ENCODE measurements at regions not wholly inside any gene's neighbourhood (a gene's known extent, or its start where the extent isn't known, plus 50 kb on each side); places are given as distances from the start of the nearest gene placed in this dataset.

DNA sequence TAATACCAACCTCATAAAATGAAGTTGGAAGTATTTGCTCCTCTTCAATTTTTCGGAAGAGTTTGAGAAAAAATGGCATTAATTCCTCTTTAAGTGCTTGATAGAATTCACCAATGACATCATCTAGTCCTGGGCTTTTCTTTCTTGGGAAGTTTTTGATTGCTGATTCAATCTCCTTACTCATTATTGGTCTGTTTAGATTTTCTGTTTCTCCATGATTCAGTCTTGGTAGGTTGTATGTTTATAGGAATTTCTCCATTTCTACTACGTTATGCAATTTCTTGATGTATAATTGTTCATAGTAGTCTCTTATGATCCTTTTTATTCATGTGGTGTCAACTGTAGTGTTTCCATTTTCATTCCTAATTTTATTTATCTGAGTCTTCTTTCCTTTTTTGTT, 141.5 kb upstream of the PRNP start:
- TF ChIP-seq, protein P1, sequence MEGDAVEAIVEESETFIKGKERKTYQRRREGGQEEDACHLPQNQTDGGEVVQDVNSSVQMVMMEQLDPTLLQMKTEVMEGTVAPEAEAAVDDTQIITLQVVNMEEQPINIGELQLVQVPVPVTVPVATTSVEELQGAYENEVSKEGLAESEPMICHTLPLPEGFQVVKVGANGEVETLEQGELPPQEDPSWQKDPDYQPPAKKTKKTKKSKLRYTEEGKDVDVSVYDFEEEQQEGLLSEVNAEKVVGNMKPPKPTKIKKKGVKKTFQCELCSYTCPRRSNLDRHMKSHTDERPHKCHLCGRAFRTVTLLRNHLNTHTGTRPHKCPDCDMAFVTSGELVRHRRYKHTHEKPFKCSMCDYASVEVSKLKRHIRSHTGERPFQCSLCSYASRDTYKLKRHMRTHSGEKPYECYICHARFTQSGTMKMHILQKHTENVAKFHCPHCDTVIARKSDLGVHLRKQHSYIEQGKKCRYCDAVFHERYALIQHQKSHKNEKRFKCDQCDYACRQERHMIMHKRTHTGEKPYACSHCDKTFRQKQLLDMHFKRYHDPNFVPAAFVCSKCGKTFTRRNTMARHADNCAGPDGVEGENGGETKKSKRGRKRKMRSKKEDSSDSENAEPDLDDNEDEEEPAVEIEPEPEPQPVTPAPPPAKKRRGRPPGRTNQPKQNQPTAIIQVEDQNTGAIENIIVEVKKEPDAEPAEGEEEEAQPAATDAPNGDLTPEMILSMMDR (conservative IDR thresholded peaks at IDR 0.05; ENCODE audit: low read depth, low read length) = no peak
- peak; percentile 47 for DNase-seq (ENCODE audit: low read depth)
- no peak overlapping the region for H3K4me3 ChIP-seq (ENCODE audit: low read depth, low read length)

DNA sequence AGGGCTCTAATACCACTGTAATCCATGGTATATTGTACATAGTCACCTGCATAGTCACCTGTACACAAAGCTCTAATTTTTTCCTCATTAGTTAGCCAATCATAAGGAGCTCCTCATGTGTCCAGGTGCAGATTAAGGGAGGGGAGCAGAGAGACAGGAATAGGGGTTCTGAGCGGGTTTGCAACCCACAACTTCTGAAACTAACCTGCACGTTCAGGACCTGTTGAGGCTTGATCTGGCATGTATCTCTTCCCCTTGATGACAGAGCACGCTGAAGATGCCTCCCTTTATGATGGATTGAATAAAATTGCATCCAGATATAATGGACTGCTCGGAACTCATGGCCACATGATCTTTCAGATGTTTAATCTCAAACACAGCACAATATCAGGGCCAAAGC, 144.0 kb upstream of the PRNP start:
- no peak for DNase-seq (ENCODE audit: low read depth)
- TF ChIP-seq, protein P1 (conservative IDR thresholded peaks at IDR 0.05; ENCODE audit: low read depth, low read length) = no peak
- H3K4me3 ChIP-seq (ENCODE audit: low read depth, low read length) = no peak overlapping the region

- DNase-seq (ENCODE audit: low read depth) = no peak
- TF ChIP-seq, protein P1 (conservative IDR thresholded peaks at IDR 0.05; ENCODE audit: low read depth, low read length) = no peak
- H3K4me3 ChIP-seq (ENCODE audit: low read depth, low read length) = no peak overlapping the region
These were observed 151.9 kb upstream of the PRNP start for GRCh38 chr20:4534315-4534714.

DNA sequence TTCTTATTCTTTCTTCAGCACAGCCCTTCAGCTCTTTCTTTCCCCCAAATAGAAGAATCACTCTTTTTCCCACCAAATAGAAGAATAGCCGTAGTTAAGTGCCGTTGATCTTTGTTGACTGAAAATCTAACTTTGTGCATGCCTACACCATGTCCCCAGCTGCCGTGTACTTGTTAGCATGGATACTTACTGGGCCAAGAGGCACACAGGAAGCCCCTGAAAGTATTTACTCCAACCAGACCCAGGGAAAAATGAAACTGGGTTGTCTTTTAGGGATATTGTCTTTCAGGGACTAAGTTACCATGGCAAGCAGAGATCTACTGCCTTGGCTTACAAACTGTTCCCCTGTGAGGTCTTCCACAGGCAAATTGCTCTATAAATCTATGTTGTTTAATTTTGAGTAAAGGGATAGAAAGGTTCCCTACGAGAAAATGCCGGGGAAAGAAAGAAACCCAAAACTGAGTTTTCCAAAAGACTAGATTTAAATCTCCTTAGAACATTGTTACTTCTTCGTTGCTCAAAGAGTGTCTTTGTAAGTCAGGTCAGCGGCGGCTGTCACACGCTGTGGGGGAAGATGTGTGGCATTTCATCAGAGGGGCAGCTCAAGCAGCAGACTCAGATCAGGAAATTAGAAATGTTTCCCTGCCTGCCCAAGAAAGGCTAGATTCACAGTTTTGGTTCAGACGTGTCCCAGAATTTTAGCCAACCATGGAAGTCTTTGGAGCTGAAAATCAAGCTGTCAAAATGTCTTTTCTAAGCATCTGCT, 152.7 kb upstream of the PRNP start:
- H3K4me3 ChIP-seq (ENCODE audit: low read depth, low read length) = no peak overlapping the region
- DNase-seq (ENCODE audit: low read depth) = no peak
- TF ChIP-seq, protein P1 (conservative IDR thresholded peaks at IDR 0.05; ENCODE audit: low read depth, low read length) = no peak

DNA sequence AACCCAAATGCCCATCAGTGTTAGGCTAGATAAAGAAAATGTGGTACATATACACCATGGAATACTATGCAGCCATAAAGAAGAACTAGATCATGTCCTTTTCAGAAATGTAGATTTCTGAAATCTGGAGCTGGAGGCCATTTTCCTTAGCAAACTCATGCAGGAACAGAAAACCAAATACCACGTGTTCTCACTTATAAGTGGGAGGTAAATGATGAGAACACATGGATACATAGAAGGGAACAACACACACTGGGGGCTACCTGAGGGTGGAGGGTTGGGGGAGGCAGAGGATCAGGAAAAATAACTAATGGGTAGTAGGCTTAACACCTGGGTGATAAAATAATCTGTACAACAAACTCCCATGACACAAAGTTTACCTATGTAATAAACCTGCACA, 153.5 kb upstream of the PRNP start:
- TF ChIP-seq, protein P1 (conservative IDR thresholded peaks at IDR 0.05; ENCODE audit: low read depth, low read length) = no peak
- H3K4me3 ChIP-seq (ENCODE audit: low read depth, low read length) = no peak overlapping the region
- DNase-seq (ENCODE audit: low read depth) = no peak

- TF ChIP-seq, protein P1 (conservative IDR thresholded peaks at IDR 0.05; ENCODE audit: low read depth, low read length) = no peak
- DNase-seq (ENCODE audit: low read depth) = no peak
- no peak overlapping the region for H3K4me3 ChIP-seq (ENCODE audit: low read depth, low read length)
These were observed 161.5 kb upstream of the PRNP start for GRCh38 chr20:4524792-4525191.

DNA sequence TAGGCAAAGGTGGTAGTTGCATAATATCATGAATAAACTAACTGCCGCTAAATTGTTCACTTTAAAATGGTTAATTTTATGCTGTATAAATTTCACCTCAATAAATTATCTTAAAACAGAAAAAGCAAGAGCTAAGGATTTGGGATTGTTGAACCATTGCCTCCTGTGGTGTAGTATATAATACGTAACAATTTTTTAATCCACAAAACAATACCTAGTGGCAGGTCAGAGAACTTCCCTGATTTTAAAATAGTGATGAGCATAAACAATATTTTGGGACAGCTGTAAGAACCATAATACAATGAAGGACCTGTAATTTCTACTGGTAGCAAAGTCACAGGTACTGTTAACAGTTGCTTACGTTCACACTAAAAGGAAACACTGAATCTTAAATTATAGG, 161.9 kb upstream of the PRNP start:
- H3K4me3 ChIP-seq (ENCODE audit: low read depth, low read length) = no peak overlapping the region
- TF ChIP-seq, protein P1 (conservative IDR thresholded peaks at IDR 0.05; ENCODE audit: low read depth, low read length) = no peak
- no peak for DNase-seq (ENCODE audit: low read depth)
